GM19351 (cell line): ENCODE measurements at regions not wholly inside any gene's neighbourhood (a gene's known extent, or its start where the extent isn't known, plus 50 kb on each side); places are given as distances from the start of the nearest gene placed in this dataset.

Experiments
- ATAC-seq: cut with Tn5 transposase; IDR thresholded peaks from one replicate; pipeline ENCODE4 v1.9.1; 2021; ENCODE audit warnings: mild to moderate bottlenecking, moderate library complexity; ENCODE audit not compliant: unreplicated experiment

DNA sequence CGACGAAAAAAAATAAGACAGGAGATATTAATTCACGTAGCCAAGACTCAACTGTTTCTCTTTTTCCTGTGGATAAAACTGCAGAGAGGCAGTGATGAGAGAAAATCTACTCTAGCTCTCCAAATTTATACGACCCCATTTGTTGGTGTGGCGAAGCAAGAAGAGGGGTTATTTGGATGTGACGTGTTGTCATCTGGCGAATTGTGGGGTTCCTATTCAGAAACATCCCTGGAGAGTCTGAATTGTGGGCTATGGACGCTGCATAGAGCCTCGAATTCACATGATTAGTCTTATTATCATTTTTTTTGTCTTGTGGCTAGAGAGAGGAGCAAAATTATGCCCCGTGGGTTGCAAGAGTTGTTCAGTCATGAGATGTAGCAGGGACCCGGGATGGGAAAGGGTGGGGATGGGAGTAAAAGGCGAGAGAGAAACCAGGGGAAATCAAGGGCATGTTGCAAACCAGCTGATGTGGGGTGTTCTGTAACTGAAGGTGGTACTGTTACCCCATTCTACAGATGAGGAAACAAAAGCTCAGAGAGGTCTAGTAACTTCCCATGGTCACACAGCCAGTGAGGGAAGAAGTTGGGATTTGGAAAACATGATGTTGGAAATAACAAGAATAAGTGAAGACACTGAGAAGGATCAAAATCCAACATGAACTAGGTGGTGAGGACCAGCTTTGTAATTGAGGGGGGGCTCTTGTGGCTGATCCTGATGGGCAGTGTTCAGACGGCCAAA, 69.2 kb upstream of the SFMBT2 start:
- no peak for ATAC-seq

DNA sequence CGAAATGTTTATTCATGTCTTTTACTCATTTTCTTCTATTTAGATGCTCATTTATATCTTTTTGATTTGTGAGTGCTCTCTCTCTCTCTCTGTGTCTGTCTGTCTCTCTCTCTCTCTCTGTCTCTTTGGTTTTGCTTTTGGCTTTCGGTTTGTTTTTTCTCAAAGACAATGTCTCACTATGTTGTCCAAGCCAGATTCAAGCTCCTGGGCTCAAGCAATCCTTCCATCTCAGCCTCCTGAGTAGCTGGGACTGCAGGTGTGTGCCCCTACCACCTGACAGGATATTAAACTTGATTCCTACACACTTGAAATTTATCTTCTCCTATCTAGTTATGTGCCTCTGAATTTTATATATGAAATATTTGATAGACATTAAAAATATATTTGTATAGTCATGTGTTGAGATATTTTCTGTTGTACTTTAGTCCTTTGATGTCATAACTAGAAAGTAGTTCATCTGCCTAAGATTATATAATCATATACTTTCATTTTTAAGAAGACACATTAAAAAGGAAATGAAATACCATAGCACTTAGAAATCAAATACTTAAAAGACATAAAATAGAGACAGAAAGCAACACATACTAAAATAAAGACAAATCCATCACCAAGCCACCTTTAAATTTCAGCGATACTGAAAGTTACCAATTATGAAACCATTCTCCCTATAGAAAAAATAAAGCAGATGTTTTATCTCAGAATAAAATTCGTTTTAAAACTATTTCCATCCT, 68.1 kb upstream of the SFMBT2 start:
- no peak for ATAC-seq

DNA sequence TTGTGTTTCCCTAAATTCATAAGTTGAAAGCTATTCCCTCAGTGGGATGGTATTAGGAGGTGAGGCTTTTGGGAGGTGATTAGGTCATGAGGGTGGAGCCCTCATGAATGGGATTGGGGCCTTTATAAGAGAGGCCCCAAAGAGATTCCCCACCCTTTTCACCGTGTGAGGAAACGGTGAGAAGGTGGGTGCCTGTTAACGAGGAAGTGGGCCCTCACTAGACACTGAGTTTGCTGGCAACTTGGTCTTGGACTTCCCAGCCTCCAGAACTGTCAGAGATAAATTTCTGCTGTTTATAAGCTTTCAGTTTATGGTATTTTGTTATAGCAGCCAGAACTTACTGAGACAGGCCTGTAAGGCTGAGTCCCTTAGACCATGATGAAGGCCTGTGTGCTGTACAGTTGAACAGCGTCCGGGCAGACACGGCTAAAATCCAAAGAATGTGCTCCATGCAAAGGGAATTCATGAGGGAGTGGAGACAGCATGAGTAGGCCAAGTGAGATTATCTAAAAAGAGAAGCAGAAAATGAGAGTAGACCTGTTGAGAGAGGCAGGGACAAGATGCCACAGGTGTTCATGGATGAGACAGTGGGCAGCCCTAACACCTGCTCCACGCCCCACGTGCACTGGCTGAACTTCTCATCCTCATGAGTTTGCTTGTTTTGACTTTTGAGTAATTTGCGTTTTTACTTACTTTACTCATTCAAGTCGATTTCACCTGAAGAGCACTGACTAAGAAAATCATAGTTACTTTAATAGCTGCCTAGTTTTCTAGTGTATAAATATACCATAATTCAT, 66.9 kb upstream of the SFMBT2 start:
- ATAC-seq: no peak

DNA sequence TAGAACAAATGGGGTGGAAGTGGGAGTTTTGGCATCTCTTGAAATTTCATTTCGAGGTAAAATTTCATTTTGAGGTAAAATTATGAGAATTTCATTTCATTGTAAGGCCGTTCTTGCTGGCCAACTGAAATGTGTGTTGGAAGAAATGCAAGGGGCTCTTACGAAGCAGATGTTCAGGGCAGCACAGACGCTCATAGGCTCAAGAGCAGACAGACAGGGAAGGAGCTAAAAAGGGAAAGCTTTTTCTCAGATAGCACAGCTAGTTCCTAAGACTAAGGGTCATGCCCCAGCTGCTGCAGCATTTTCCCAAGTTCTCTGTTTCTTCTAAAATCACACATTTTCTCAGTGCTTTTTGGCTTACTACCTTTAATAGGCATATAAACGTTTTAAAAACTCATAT, 65.1 kb upstream of the SFMBT2 start:
- no peak for ATAC-seq

DNA sequence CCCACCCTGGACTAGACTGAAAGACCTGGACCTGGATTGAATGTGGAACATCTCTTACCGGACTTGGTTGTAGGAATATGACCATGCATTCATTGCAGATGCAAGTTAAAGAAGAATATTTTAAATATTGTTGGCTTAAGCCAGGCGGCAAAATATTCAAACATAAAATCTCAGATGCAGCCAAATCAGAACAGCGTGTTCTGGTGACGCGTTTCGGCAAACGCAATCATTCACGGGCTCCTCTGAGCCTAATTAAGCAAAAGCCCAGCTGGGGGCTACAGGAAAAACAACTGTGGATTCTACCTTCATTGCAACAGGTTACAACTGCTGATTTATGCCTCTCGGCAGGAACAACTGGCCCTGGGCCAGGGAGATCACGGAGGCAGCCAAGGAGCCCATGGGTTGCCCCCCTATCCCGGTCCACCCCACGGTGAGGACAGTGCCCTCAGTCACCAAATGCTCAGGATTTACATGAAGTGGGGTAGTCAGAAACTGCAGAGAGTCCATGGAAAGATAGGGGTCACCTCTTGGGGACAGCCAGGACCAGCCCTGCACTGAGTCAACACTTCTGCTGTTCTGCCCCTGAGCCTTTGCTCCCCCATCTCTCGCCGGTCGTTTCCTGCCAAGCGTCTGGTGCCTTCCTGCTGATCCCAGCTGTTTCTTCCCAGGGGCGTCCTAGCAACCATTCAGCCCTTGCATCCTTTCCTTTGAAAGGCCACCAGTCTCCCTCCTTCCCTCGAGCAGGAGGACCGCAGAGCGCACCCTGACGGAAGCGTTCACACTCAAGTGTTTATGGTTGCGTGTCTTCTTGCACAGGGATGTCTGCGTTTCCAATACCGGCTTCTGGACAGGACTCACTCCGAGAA, 64.4 kb upstream of the SFMBT2 start:
- ATAC-seq: no peak

DNA sequence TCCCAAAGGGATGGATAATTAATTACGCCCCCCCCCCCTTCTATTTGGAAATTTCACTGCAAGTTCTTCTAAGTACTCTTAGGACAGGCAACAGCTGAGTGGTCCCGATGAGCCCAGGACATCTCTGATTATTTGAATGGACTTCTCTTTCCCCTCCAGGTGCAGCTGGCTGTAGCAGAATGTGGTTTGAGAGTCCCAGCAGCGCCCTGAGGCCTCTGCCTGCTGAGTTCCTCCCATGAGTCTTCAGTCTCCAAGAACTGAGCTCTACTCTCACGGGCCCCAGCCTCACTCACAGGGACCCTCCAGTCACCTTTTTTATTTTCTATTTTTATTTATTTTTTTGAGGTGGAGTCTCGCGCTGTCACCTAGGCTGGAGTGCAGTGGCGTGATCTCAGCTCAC, 63.6 kb upstream of the SFMBT2 start:
- no peak for ATAC-seq

DNA sequence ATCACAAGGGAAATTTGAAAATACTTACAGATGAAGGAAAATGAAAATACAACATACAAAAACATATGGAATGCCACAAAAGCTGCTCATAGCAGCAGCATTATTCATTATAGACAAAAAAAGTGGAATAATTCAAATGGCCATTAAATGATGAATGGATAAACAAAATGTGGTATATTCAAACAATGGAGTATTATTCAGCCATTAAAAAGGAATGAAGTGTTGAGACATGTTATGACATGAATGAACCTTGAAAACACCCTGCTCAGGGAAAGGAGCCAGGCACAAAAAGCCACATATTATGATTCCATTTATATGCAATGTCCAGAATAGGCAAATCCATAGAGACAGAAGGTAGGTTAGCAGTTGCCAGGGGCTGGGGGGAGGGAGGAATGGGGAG, 62.6 kb upstream of the SFMBT2 start:
- ATAC-seq: no peak

DNA sequence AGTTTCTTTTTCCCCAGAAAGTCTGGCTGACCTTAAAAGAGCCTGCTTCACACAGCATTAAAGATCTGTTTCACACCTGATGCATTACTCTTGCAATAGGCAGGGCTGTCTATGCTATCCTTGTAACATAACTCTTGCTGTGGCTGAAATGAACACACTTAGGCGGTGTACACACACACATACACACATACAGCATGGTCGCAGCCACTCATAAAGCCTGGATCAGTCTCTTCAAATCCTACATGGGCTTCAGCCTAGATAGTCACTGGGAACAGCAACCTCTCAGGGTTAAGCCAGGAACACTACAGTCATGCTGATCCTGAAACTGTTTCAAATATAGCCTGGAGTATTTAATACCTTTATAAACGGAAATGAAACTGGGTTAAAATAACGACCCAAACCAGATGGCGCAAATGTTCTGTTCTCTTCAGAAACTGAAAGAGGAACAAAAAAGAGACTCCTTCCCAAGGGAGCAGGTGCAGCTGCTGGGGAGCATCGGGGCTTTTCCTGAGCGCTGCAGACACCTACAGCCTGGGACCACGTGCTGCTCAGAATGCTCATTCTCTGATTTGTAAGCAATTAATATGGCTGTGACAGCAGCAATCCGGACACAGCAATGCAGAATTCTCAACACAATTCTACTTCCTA, 61.0 kb upstream of the SFMBT2 start:
- ATAC-seq: peak; percentile 85

DNA sequence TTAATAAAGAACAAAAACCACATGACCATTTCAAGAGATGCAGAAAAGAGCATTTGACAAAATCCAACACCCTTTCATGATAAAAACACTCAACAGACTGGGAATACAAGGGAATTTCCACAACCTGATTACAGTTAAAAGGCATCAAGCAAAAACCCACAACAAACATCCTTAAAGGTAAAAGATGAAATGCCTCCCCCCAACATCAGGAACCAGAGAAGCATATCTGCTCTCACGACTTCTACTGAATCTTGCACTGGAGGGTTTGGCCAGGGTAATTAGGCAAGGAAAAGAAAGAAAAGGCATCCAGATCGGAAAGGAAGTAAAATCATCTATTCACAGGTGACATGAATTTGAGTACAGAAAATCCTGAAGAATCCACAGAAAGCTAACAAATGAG, 59.5 kb upstream of the SFMBT2 start:
- ATAC-seq: no peak

DNA sequence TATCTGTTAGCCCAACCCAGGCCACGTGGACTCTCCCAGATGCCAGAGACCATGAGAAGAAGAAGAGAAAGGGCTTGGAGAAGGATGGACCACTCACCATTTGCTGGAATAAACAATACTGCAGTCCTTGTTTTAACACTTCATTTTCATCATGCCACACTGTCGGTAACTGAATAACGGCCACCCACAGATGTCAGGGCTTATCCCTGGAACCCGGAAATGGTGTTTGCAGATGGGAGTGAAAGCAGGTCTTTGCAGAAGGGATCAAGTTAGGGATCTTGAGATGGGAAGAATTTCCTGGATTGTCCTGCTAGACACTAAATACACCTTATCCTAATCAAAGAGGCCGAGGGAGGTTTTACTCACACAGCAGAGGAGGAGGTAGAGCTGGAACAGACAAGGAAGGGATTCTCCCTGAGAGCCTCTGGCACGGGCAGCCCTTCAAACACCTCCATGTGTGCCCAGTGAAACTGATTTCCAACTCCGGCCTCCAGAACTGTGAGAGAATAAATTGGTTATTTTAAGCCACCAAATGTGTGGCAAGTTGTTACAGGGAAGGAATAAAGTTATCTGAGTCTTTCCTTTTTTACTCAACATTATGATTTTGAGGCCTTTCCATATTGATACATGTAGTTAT, 56.3 kb upstream of the SFMBT2 start:
- ATAC-seq: no peak

DNA sequence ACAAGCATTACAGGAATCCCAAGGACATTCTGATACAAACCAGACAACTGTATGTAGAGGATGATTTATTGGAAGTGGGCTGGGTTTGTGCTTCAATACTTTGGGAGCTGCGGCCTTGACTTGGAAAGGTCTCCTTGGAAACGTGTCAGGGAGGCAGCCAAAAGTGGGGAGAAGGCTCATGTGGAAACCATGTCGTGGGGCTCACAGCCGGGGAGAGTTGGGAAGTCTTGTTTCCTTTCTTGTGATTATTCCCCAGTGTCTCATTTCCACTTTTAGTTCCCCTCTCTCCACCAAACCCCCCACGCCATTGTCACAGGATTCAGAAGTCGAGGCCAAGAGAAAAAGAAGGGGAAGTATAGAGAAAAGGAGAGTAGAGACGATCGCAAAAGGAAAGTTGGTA, 53.9 kb upstream of the SFMBT2 start:
- no peak for ATAC-seq
